CD4-positive, alpha-beta T cell treated with Interferon gamma for 1 hour (primary cell): ENCODE measurements at regions not wholly inside any gene's neighbourhood (a gene's known extent, or its start where the extent isn't known, plus 50 kb on each side); places are given as distances from the start of the nearest gene placed in this dataset.
"Not testable (repeated sequence)": the region's sequence is repeated elsewhere in the genome, so short reads cannot be mapped to it uniquely, and the experiment has no call there.

Source experiments
- DNase-seq: peaks from one replicate; pipeline ENCODE4 v3.0.0-alpha.2; 2020

DNA sequence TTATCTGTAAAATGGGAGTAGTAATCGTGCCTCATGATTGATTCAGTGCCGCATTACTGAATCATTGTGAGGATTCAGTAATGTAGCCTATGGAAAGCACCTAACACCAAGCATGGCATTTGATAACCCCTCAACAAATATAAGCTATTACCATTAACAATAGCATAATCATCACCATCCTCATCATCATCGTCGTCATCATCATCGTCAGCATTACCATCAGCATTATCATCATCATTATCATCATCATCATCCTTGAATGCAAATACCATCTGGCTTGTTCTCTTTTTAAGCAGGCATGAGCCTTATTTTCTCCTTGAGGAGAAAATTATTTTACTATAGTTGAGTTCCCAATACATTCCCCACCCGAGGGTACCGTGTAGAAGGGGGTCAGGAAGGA, 115.4 kb upstream of the PTPRG start:
- DNase-seq: no peak

GRCh38 chr3:61446341-61446740, 115.0 kb upstream of the PTPRG start:
- no peak for DNase-seq

DNA sequence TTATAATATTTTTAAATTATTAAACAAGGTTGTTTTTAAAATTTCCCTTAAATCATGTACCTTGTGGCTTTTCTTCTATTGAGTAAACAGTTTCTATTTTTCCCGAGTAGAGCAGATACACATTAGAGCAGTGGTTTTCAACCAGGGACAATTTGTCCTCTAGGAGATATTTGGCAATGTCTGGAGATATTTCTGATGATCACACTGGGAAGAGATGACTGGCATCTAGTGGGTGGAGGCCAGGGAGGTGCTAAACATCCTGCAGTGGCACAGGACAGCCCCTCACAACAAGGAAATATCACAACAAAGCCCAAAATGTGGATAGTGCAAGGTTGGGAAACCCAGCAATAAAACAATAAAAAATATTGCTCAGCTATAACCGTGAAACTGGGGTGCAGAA, 113.0 kb upstream of the PTPRG start:
- no peak for DNase-seq

- no peak for DNase-seq
These were observed 111.9 kb upstream of the PTPRG start for GRCh38 chr3:61449327-61450040.

GRCh38 chr3:61450866-61451265, 110.5 kb upstream of the PTPRG start:
- no peak for DNase-seq

DNA sequence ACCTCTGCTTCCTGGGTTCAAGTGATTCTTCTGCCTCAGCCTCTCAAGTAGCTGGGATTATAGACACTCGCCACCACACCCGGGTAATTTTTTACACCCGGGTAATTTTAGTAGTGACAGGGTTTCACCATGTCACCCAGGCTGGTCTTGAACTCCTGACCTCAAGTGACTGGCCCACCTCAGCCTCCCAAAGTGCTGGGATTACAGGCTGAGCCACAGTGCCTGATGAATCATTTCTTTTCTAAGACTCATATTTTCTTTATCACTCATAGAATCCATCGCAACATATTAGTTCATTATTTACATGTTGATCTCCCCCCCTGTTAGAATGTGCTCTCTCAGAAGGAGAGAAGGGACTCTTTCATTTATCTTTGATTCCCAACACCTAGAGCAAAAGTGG, 109.5 kb upstream of the PTPRG start:
- no peak for DNase-seq

GRCh38 chr3:61452535-61453090, 108.8 kb upstream of the PTPRG start:
- no peak for DNase-seq

GRCh38 chr3:61454006-61454585, 107.3 kb upstream of the PTPRG start:
- DNase-seq: no peak

DNA sequence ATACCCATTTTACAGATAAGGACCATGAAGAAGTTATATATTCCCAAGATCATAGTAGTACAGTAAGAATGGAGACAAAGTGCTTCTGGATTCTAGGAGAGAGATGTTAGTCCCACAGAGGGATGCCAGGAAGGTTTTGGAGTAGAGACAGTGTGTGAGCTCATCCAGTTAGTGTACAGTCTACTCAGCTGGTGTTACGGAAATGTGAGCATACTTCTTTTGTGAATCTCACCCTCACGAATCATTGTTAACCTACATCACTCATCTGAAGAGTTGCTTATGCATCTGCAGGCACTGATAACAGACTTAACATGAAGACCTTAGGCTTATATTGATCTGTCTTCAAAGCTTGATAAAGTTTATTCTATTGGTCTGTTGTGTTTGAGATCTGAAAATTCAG, 106.6 kb upstream of the PTPRG start:
- DNase-seq: no peak

DNA sequence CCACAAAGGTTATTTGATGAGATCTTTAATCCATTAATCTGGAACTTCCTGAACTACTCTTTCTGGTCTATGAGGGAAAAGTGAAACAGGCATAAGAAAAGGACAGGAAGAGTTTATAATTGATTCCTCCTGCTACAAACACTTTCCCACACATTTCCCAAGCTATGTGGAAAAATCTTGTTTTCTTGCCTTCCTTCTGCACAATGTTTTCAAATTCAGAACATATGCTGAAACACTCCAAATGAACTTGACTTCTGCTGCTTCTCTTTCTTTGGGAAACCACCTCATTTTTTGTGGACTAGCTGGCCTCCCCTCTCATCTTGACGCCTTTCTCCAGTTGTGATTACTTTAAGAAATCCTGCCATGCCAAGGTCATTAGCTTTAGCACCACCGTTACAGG, 100.7 kb upstream of the PTPRG start:
- DNase-seq: no peak

DNA sequence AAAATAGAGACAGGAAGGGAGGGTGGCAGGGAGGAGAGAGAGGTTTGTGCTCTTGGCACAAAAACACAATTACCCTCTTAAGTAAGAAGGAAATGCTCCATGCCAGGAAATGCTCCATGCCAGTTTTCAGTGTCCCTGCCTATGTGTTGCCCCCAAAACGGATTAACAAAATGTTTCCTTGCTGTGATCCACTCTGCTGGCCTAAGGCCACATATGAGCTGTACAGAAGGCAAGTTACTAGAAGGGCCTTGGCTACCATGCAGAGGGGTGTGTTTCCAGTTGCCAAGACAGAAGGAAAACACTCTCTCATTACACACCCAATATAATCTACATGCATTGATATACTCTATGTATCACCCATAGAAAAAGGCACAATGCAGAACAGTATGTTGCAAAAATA, 98.2 kb upstream of the PTPRG start:
- no peak for DNase-seq

DNA sequence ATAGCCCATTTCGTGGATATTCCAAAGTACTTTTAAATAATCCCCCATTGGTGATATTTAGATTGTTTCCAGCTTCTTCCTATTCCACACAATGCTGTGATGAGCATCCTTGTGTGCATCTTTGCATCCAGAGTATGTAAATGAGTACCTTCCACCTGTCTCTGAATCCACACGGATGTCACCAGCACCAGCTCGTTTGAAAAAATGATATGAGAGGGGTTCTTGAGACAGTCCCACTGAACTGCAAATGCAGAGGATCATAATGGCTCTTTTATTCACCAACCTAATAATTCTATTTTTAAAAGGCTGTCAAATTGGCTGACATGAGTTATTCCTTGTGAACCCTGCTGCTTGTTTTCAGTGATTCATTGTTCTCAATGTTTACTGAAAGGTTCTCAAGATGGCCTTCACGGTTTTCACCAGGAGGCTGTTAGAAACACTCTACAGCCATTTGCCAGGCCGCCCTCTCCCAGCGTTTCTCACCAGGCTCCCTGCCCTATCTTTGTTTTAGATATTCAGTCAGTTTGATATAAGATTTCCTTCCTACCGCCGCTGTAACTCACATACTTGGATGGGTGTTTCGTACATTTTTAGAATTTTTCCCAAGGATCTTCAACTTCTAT, 96.7 kb upstream of the PTPRG start:
- DNase-seq: no peak

DNA sequence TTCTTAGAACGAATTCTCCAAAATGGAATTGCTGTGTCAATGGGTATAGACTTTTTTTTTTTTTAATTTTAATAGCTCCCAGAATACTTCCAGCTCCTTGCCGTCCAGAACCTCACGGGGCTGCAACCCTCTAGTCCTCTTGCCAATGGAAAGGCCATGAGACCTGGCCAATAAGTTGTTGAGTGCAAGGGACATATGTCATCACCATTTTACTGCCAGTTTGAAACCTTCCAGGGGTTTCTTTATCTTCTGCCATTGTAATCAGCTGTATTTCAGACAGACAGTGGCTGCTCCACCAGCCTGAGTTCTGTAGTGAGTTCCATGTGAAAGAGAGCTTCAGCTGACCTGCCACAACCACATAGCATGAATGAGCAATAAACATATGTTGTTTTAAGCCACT, 95.0 kb upstream of the PTPRG start:
- DNase-seq: no peak

DNA sequence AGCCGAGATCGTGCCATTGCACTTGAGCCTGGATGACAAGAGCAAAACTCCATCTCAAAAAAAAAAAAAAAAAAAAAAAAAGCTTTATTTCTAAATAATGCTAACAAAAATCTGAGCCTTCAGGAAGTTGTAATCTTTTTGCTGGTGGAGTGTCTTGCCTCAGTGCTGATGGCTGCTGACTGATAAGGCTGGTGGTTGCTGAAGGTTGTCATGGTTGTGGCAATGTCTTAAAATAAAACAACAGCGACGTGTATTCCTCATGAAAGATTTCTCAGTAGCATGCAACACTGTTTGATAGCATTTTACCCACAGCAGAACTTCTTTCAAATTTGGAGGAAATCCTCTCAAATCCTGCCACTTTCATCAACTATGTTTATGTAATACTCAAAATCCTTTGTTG, 77.4 kb upstream of the PTPRG start:
- DNase-seq: no peak

- no peak for DNase-seq
These were observed 68.0 kb upstream of the PTPRG start for GRCh38 chr3:61493339-61493738.

DNA sequence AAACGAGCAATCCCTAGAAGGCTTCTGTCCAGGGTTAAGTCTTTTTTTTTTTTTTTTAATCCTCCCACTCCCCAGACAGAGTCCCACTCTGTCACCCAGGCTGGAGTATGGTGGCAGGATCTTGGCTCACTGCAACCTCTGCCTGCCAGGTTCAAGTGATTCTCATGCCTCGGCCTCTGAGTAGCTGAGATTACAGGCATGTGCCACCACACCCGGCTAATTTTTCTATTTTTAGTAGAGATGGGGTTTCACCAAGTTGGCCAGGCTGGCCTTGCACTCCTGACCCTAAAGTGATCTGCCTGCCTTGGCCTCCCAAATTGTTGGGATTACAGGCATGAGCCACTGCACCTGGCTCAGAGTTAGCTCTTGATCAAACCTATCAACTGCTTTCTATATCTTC, 67.1 kb upstream of the PTPRG start:
- DNase-seq: not testable (repeated sequence)

GRCh38 chr3:61497463-61497862, 63.9 kb upstream of the PTPRG start:
- DNase-seq: no peak

DNA sequence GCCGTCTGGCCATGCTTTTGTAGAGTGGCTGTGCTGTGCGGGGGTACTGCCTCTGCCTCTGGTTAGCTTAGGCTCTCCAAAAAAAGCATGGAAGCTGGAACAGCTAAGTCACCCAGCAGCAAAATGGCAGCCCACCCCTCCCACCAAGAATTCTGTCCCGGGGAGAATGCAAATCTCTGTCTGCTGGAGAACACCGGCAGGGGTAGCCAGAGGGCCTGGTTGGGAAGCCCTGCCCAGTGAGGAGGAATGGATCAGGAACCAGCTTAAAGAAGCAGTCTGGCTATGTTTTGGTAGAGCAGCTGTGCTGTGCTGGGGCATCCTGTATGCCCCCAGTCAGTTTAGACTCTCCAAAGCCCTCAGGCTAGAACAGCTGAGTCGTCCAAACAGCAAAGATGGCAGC, 56.2 kb upstream of the PTPRG start:
- no peak for DNase-seq

DNA sequence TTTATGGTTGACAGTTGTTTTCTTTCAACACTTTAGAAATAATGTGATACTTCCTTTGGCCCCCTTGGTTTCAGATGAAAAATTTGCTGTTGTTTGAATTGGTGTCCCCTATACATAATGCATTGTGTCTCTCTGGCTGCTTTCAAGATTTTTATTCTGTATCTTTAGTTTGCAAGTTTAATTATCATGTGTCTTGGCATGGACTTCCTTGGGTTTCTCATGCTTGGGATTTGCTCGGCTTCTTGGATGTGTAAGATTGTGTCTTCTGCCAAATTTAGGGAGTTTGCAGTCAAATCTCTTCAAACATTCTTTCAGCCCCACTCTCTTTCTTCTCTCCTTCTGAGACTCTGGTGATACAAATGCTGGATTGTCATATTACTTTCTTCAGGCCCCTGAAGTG, 53.4 kb upstream of the PTPRG start:
- no peak for DNase-seq
